Stomach smooth muscle (tissue), 2 donors: ENCODE measurements at regions not wholly inside any gene's neighbourhood (a gene's known extent, or its start where the extent isn't known, plus 50 kb on each side); places are given as distances from the start of the nearest gene placed in this dataset.

Experiments
- H3K27ac ChIP-seq: one replicate; pipeline ENCODE4 v1.7.0; 2013; ENCODE audit warnings: mild to moderate bottlenecking, low read length, inconsistent platforms
- H3K27me3 ChIP-seq, 2 donors: one replicate each; pipeline ENCODE4 v1.7.0; 2013; ENCODE audit warnings: low read length in 2 of 2; ENCODE audit not compliant: insufficient read depth in 2 of 2, control insufficient read depth in 1 of 2
- H3K36me3 ChIP-seq, 2 donors: one replicate each; pipeline ENCODE4 v1.7.0; 2013; ENCODE audit warnings: low read length in 2 of 2; ENCODE audit not compliant: control insufficient read depth in 2 of 2, insufficient read depth in 2 of 2
- H3K4me1 ChIP-seq: one replicate; pipeline ENCODE4 v1.7.0; 2013; ENCODE audit warnings: low read length; ENCODE audit not compliant: control insufficient read depth, insufficient read depth
- H3K4me3 ChIP-seq, 2 donors: one replicate each; pipeline ENCODE4 v1.7.0; 2013; ENCODE audit warnings: low read length in 2 of 2
- H3K9ac ChIP-seq, 2 donors: one replicate each; pipeline ENCODE4 v1.7.0; 2013; ENCODE audit warnings: low read length in 2 of 2, mild to moderate bottlenecking in 1 of 2
- H3K9me3 ChIP-seq, 2 donors: one replicate each; pipeline ENCODE4 v1.7.0; 2013; ENCODE audit warnings: low read length in 2 of 2; ENCODE audit not compliant: control insufficient read depth in 2 of 2
- donor health status: healthy.
- donor health status: Pancreatic carcinoma.

GRCh38 chr1:168963601-168964000, 142.9 kb upstream of the ATP1B1 start:
- no peak overlapping the region for H3K4me3 ChIP-seq
- H3K9me3 ChIP-seq, result no peaks in the 10 kb centered on the region
- no peaks in the 10 kb centered on the region for H3K4me1 ChIP-seq
- no peak overlapping the region for H3K9ac ChIP-seq
- no peaks in the 10 kb centered on the region for H3K36me3 ChIP-seq
- no peaks in the 10 kb centered on the region for H3K27me3 ChIP-seq
- no peak overlapping the region for H3K27ac ChIP-seq

GRCh38 chr1:168964478-168964877, 142.0 kb upstream of the ATP1B1 start:
- Histone ChIP-seq H3K27ac (no peak overlapping the region), H3K9me3 (no peaks in the 10 kb centered on the region)

GRCh38 chr1:168966217-168966616, 140.3 kb upstream of the ATP1B1 start:
- Histone ChIP-seq H3K27ac (no peak overlapping the region), H3K27me3 (no peaks in the 10 kb centered on the region), H3K36me3 (no peaks in the 10 kb centered on the region), H3K4me3 (no peak overlapping the region), H3K9me3 (no peaks in the 10 kb centered on the region), H3K4me1 (peaks cover 3% of the 10 kb centered on the region), H3K9ac (no peak overlapping the region)

More at GRCh38 chr1:168964478-168964877, 142.0 kb upstream of the ATP1B1 start:
- Histone ChIP-seq H3K27me3 (no peaks in the 10 kb centered on the region), H3K4me3 (no peak overlapping the region), H3K9ac (no peak overlapping the region), H3K36me3 (no peaks in the 10 kb centered on the region), H3K4me1 (no peaks in the 10 kb centered on the region)

- Histone ChIP-seq H3K27ac (no peak overlapping the region), H3K4me3 (no peak overlapping the region), H3K27me3 (no peaks in the 10 kb centered on the region), H3K9me3 (no peaks in the 10 kb centered on the region), H3K9ac (no peak overlapping the region), H3K4me1 (peaks cover 3% of the 10 kb centered on the region), H3K36me3 (no peaks in the 10 kb centered on the region)
Measured at GRCh38 chr1:168966636-168967035, 139.9 kb upstream of the ATP1B1 start.

GRCh38 chr1:168970926-168971659, 135.4 kb upstream of the ATP1B1 start:
- H3K27me3 ChIP-seq, result no peaks in the 10 kb centered on the region
- no peaks in the 10 kb centered on the region for H3K36me3 ChIP-seq
- H3K9me3 ChIP-seq, result no peaks in the 10 kb centered on the region
- peaks cover 9% of the 10 kb centered on the region for H3K4me1 ChIP-seq
- no peak overlapping the region for H3K4me3 ChIP-seq
- H3K27ac ChIP-seq, result no peak overlapping the region
- no peak overlapping the region for H3K9ac ChIP-seq

GRCh38 chr1:168972225-168972624, 134.3 kb upstream of the ATP1B1 start:
- Histone ChIP-seq H3K27me3 (no peaks in the 10 kb centered on the region), H3K9ac (no peak overlapping the region), H3K4me3 (no peak overlapping the region), H3K27ac (peak overlapping the region; percentile 56), H3K9me3 (no peaks in the 10 kb centered on the region), H3K4me1 (peaks cover 9% of the 10 kb centered on the region), H3K36me3 (no peaks in the 10 kb centered on the region)

- H3K4me1 ChIP-seq, result peaks cover 9% of the 10 kb centered on the region
- H3K36me3 ChIP-seq, result no peaks in the 10 kb centered on the region
- peak overlapping the region; percentile 56 for H3K27ac ChIP-seq
- no peak overlapping the region for H3K9ac ChIP-seq
- no peaks in the 10 kb centered on the region for H3K9me3 ChIP-seq
- no peaks in the 10 kb centered on the region for H3K27me3 ChIP-seq
- no peak overlapping the region for H3K4me3 ChIP-seq
Measured at GRCh38 chr1:168972887-168973286, 133.6 kb upstream of the ATP1B1 start.

- Histone ChIP-seq H3K27me3 (no peaks in the 10 kb centered on the region), H3K4me3 (no peak overlapping the region), H3K36me3 (no peaks in the 10 kb centered on the region), H3K27ac (no peak overlapping the region), H3K4me1 (peaks cover 9% of the 10 kb centered on the region), H3K9me3 (no peaks in the 10 kb centered on the region), H3K9ac (no peak overlapping the region)
Measured at GRCh38 chr1:168974117-168974516, 132.4 kb upstream of the ATP1B1 start.

GRCh38 chr1:168974611-168975010, 131.9 kb upstream of the ATP1B1 start:
- no peaks in the 10 kb centered on the region for H3K27me3 ChIP-seq
- no peaks in the 10 kb centered on the region for H3K9me3 ChIP-seq
- no peak overlapping the region for H3K4me3 ChIP-seq
- no peaks in the 10 kb centered on the region for H3K36me3 ChIP-seq
- H3K9ac ChIP-seq, result no peak overlapping the region
- H3K4me1 ChIP-seq, result peaks cover 9% of the 10 kb centered on the region
- no peak overlapping the region for H3K27ac ChIP-seq

- Histone ChIP-seq H3K27ac (no peak overlapping the region), H3K4me3 (no peak overlapping the region), H3K9ac (no peak overlapping the region), H3K36me3 (no peaks in the 10 kb centered on the region), H3K27me3 (no peaks in the 10 kb centered on the region), H3K4me1 (peaks cover 6% of the 10 kb centered on the region), H3K9me3 (no peaks in the 10 kb centered on the region)
Measured at GRCh38 chr1:168976267-168976666, 130.2 kb upstream of the ATP1B1 start.

GRCh38 chr1:168977618-168978017, 128.9 kb upstream of the ATP1B1 start:
- Histone ChIP-seq H3K27ac (no peak overlapping the region), H3K27me3 (no peaks in the 10 kb centered on the region), H3K36me3 (no peaks in the 10 kb centered on the region), H3K9ac (no peak overlapping the region), H3K9me3 (no peaks in the 10 kb centered on the region), H3K4me3 (no peak overlapping the region), H3K4me1 (peaks cover 2% of the 10 kb centered on the region)
